ENCODE measurements at regions not wholly inside any gene's neighbourhood (a gene's known extent, or its start where the extent isn't known, plus 50 kb on each side); places are given as distances from the start of the nearest gene placed in this dataset.

DNA sequence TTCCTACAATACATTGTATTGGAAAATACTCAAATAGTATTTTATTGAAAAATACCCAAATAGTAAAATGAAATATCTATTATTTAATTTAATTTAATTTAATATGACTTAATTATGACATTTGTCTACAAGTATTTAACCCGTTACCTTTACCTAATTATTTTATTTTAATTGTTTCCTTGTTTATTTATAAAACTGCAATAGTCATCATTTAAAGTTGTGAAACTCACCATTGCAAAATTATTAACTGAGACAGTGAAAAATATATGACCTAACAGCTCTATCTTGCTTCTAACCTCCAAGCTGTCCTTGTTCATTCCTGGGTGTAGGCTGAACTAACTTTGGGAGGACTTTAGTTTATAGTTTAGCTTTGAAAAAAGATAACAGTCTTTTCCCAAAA is 300.6 kb upstream of the POGK start:
- Histone ChIP-seq H2AFZ (ENCODE audit: low read depth, low read length) (no peak overlapping the region), H3K4me1 (ENCODE audit: control insufficient read depth, extremely low read depth, insufficient read depth, low read length) (no peaks in the 10 kb centered on the region), H3K9me1 (replicated peaks; ENCODE audit: control insufficient read depth, extremely low read depth, insufficient read depth, low read length) (no peaks in the 10 kb centered on the region), H4K20me1 (replicated peaks; ENCODE audit: control insufficient read depth, extremely low read depth, insufficient read depth, low read length) (no peaks in the 10 kb centered on the region), H3K36me3 (ENCODE audit: control insufficient read depth in 2 of 2, extremely low read depth in 1 of 2, insufficient read depth in 2 of 2, low read length in 2 of 2) (no peaks in the 10 kb centered on the region), H3K79me2 (ENCODE audit: control insufficient read depth, insufficient read depth, low read length) (no peaks in the 10 kb centered on the region), H3K4me2 (ENCODE audit: insufficient read depth, low read length) (no peak overlapping the region), H3K27me3 (ENCODE audit: control insufficient read depth in 2 of 2, insufficient read depth in 2 of 2, low read length in 2 of 2) (no peaks in the 10 kb centered on the region), H3K4me3 (replicated peaks in 1 of 3; ENCODE audit: insufficient read depth in 1 of 3, low read depth in 1 of 3, low read length in 3 of 3) (no peak overlapping the region), H3K27ac (ENCODE audit: insufficient read depth, low read depth, low read length) (no peak overlapping the region), H3K9ac (replicated peaks; ENCODE audit: extremely low read depth, insufficient read depth, low read length) (no peak overlapping the region), H3K9me3 (replicated peaks; ENCODE audit: control insufficient read depth, insufficient read depth, low read length) (no peaks in the 10 kb centered on the region)
- BruUV-seq (replicated peaks) = no TSS peak
- intact Hi-C loops (cut with micrococcal nuclease) = no loop called here
- FAIRE-seq = no peak
- TF ChIP-seq GATA2 (IDR thresholded peaks at IDR 0.05; ENCODE audit: insufficient read depth, insufficient read length, low read depth, low read length) = no peak
- TF ChIP-seq EZH2 (IDR thresholded peaks at IDR 0.05; ENCODE audit: borderline replicate concordance, low read depth, low read length, severe bottlenecking) = no peak
- no peak for TF ChIP-seq POLR2A (IDR thresholded peaks at IDR 0.05; ENCODE audit: low read depth, low read length)
- no peak for TF ChIP-seq POLR2AphosphoS5 (IDR thresholded peaks at IDR 0.05; ENCODE audit: insufficient read depth, low read depth, low read length)
- TF ChIP-seq JUN (IDR thresholded peaks at IDR 0.05; ENCODE audit: borderline replicate concordance, insufficient read depth, insufficient read length, low read depth) = no peak
- TF ChIP-seq MAX (IDR thresholded peaks at IDR 0.05; ENCODE audit: insufficient read depth, insufficient read length) = no peak
- dilution Hi-C loops (cut with MboI; ENCODE audit: extremely low pct_ligation_motif_present, low sequenced_read_pairs) = no loop called here
- ChIA-PET CTCF (no interaction called here), POLR2A (no interaction called here)
- no peak for DNase-seq (ENCODE audit: low read depth, low spot score)

DNA sequence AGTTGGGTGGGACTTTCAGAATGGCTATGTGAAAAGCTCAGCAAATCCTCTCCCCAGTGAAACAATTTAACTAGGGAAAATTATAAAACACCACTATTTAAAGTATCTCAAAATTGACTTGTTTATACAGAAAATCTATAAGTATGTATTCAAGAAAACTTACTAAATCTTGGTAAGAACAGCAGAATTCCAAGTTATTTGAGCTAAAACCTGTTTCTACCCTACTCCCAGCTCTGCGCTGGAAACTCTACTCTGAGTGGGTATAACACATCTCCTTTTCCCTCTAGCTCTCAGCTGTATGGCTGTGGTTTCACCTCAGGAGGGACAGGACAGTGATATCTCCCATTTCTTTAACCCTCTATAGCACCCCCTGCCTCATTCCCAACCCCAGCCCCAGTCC is 295.2 kb upstream of the POGK start:
- Histone ChIP-seq H3K27me3 (ENCODE audit: control insufficient read depth in 2 of 2, insufficient read depth in 2 of 2, low read length in 2 of 2) (no peaks in the 10 kb centered on the region), H3K4me1 (ENCODE audit: control insufficient read depth, extremely low read depth, insufficient read depth, low read length) (no peaks in the 10 kb centered on the region), H3K4me2 (ENCODE audit: insufficient read depth, low read length) (no peak overlapping the region), H3K9me3 (replicated peaks; ENCODE audit: control insufficient read depth, insufficient read depth, low read length) (no peaks in the 10 kb centered on the region), H4K20me1 (replicated peaks; ENCODE audit: control insufficient read depth, extremely low read depth, insufficient read depth, low read length) (no peaks in the 10 kb centered on the region), H3K36me3 (ENCODE audit: control insufficient read depth in 2 of 2, extremely low read depth in 1 of 2, insufficient read depth in 2 of 2, low read length in 2 of 2) (no peaks in the 10 kb centered on the region), H3K27ac (ENCODE audit: insufficient read depth, low read depth, low read length) (no peak overlapping the region), H3K9ac (replicated peaks; ENCODE audit: extremely low read depth, insufficient read depth, low read length) (no peak overlapping the region), H3K79me2 (ENCODE audit: control insufficient read depth, insufficient read depth, low read length) (no peaks in the 10 kb centered on the region), H3K4me3 (replicated peaks in 1 of 3; ENCODE audit: insufficient read depth in 1 of 3, low read depth in 1 of 3, low read length in 3 of 3) (no peak overlapping the region), H2AFZ (ENCODE audit: low read depth, low read length) (no peak overlapping the region), H3K9me1 (replicated peaks; ENCODE audit: control insufficient read depth, extremely low read depth, insufficient read depth, low read length) (no peaks in the 10 kb centered on the region)
- intact Hi-C loops (cut with micrococcal nuclease) = no loop called here
- dilution Hi-C loops (cut with MboI; ENCODE audit: extremely low pct_ligation_motif_present, low sequenced_read_pairs) = no loop called here
- no TSS peak for BruUV-seq (replicated peaks)
- DNase-seq (ENCODE audit: low read depth, low spot score) (no peak), FAIRE-seq (no peak)
- POLR2A ChIA-PET = no interaction called here
- CTCF ChIA-PET = interaction anchor here (1.0 kb wide), 1 partner anchor 65 kb away, joined by 3 read pairs; no protein-coding TSS in a partner anchor
- no peak for TF ChIP-seq FOS (IDR thresholded peaks at IDR 0.05; ENCODE audit: borderline replicate concordance, insufficient read depth, low read length)
- no peak for TF ChIP-seq GATA2 (IDR thresholded peaks at IDR 0.05; ENCODE audit: insufficient read depth, insufficient read length, low read depth, low read length)
- TF ChIP-seq MYC (IDR thresholded peaks at IDR 0.05; ENCODE audit: low read depth, low read length) = no peak
- no peak for TF ChIP-seq EZH2 (IDR thresholded peaks at IDR 0.05; ENCODE audit: borderline replicate concordance, low read depth, low read length, severe bottlenecking)
- no peak for TF ChIP-seq JUN (IDR thresholded peaks at IDR 0.05; ENCODE audit: borderline replicate concordance, insufficient read depth, insufficient read length, low read depth)
- no peak for TF ChIP-seq CTCF (IDR thresholded peaks at IDR 0.05; ENCODE audit: extremely low read depth in 1 of 2, insufficient read depth in 1 of 2, low read depth in 1 of 2, low read length in 2 of 2)
- TF ChIP-seq MAX (IDR thresholded peaks at IDR 0.05; ENCODE audit: insufficient read depth, insufficient read length) = no peak
- no peak for TF ChIP-seq POLR2AphosphoS5 (IDR thresholded peaks at IDR 0.05; ENCODE audit: insufficient read depth, low read depth, low read length)
- TF ChIP-seq POLR2A (IDR thresholded peaks at IDR 0.05; ENCODE audit: low read depth, low read length) = no peak

Data from endothelial cell of umbilical vein (primary cell).